HEK293 (cell line): ENCODE measurements at regions not wholly inside any gene's neighbourhood (a gene's known extent, or its start where the extent isn't known, plus 50 kb on each side); places are given as distances from the start of the nearest gene placed in this dataset.

Experiments used
- CTCF ChIA-PET: fragments of 350-600 bp; formaldehyde crosslinking; extraction: SDS; loops from one replicate; lab custom pipeline; 2021; ENCODE audit warnings: antibody characterized with exemption; lab: Yijun Ruan, JAX
- POLR2A ChIA-PET: fragments of 300-600 bp; formaldehyde crosslinking; extraction: SDS; loops from one replicate; lab custom pipeline; 2020; ENCODE audit warnings: antibody characterized with exemption, inconsistent platforms; lab: Yijun Ruan, JAX
- H3K27ac ChIP-seq: fragments of 200-500 bp; sonication (Bioruptor generic); 2 replicates; pipeline ENCODE4 v1.5.1; 2014; ENCODE audit warnings: low read depth, low read length, control low read depth, inconsistent platforms; ENCODE audit errors: extremely low read depth
- H3K36me3 ChIP-seq, 2 experiments: fragments of 200-500 bp in 1 of 2; sonication (Bioruptor generic) in 1 of 2; 1 replicate in 1 of 2; 2 replicates in 1 of 2; pipeline ENCODE4 v1.5.1; 2014 to 2017; ENCODE audit warnings: inconsistent platforms in 2 of 2, low read length in 2 of 2; ENCODE audit not compliant: control insufficient read depth in 2 of 2, insufficient read depth in 1 of 2
- H3K4me1 ChIP-seq: fragments of 200-500 bp; sonication (Bioruptor generic); 2 replicates; pipeline ENCODE4 v1.5.1; 2014; ENCODE audit warnings: mild to moderate bottlenecking, low read length, inconsistent platforms; ENCODE audit not compliant: control insufficient read depth, insufficient read depth
- H3K4me3 ChIP-seq: 2 replicates; pipeline ENCODE4 v1.5.1; 2011; ENCODE audit warnings: low read depth, mild to moderate bottlenecking, control low read depth, low read length, moderate library complexity
- H3K9me3 ChIP-seq: fragments of 200-500 bp; sonication (Bioruptor generic); 2 replicates; pipeline ENCODE4 v1.5.1; 2014; ENCODE audit warnings: low read depth, low read length, inconsistent platforms; ENCODE audit not compliant: control insufficient read depth, insufficient read depth
- HOXC10 ChIP-seq: sonication (generic); formaldehyde crosslinking; IDR thresholded peaks from 2 replicates; pipeline ENCODE4 v1.8.1; 2023; ENCODE audit warnings: mild to moderate bottlenecking, missing genetic modification reagents
- PBX3 ChIP-seq: sonication (generic); formaldehyde crosslinking; IDR thresholded peaks from 2 replicates; pipeline ENCODE4 v1.8.1; 2022; ENCODE audit warnings: mild to moderate bottlenecking, moderate library complexity, missing genetic modification reagents
- PRDM4 ChIP-seq: fragments of 450-650 bp; formaldehyde crosslinking; IDR thresholded peaks from 2 replicates; pipeline ENCODE4 v1.5.1; 2017; ENCODE audit warnings: missing biosample characterization, missing genetic modification characterization
- TSHZ1 ChIP-seq: fragments of 450-650 bp; formaldehyde crosslinking; IDR thresholded peaks from 2 replicates; pipeline ENCODE4 v1.5.1; 2016; ENCODE audit warnings: missing biosample characterization, missing genetic modification characterization, borderline replicate concordance
- ZNF112 ChIP-seq: fragments of 450-650 bp; formaldehyde crosslinking; IDR thresholded peaks from 2 replicates; pipeline ENCODE4 v1.5.0; 2017; ENCODE audit warnings: missing biosample characterization, missing genetic modification characterization
- ZNF16 ChIP-seq: fragments of 450-650 bp; formaldehyde crosslinking; IDR thresholded peaks from 2 replicates; pipeline ENCODE4 v1.5.1; 2016; ENCODE audit warnings: low read depth, missing biosample characterization, missing genetic modification characterization
- ZNF223 ChIP-seq: fragments of 450-650 bp; formaldehyde crosslinking; IDR thresholded peaks from 2 replicates; pipeline ENCODE4 v1.5.1; 2016; ENCODE audit warnings: missing biosample characterization, missing genetic modification characterization
- ZNF354C ChIP-seq: fragments of 450-650 bp; formaldehyde crosslinking; IDR thresholded peaks from 2 replicates; pipeline ENCODE4 v1.5.1; 2016; ENCODE audit warnings: missing biosample characterization, missing genetic modification characterization, low read depth, borderline replicate concordance
- ZNF37A ChIP-seq: fragments of 450-650 bp; IDR thresholded peaks from 2 replicates; pipeline ENCODE4 v1.5.1; 2018; ENCODE audit warnings: missing biosample characterization, missing genetic modification characterization
- ZNF518A ChIP-seq: fragments of 450-650 bp; formaldehyde crosslinking; conservative IDR thresholded peaks from 2 replicates; pipeline ENCODE4 v1.5.1; 2016; ENCODE audit warnings: low read depth, missing biosample characterization, missing genetic modification characterization
- ZNF561 ChIP-seq: fragments of 450-650 bp; IDR thresholded peaks from 2 replicates; pipeline ENCODE4 v1.5.1; 2018; ENCODE audit warnings: missing biosample characterization, missing genetic modification characterization, borderline replicate concordance
- ZNF585B ChIP-seq: fragments of 450-650 bp; formaldehyde crosslinking; IDR thresholded peaks from 2 replicates; pipeline ENCODE4 v1.5.1; 2016; ENCODE audit warnings: missing biosample characterization, missing genetic modification characterization
- ZNF670 ChIP-seq: fragments of 450-650 bp; formaldehyde crosslinking; IDR thresholded peaks from 2 replicates; pipeline ENCODE4 v1.5.1; 2016; ENCODE audit warnings: missing biosample characterization, missing genetic modification characterization, low read depth
- ZNF76 ChIP-seq: fragments of 450-650 bp; formaldehyde crosslinking; IDR thresholded peaks from 2 replicates; pipeline ENCODE4; 2016; ENCODE audit warnings: low read depth, missing biosample characterization, missing genetic modification characterization, borderline replicate concordance

GRCh38 chr6:145420599-145420998 is 314.7 kb downstream of the EPM2A start (continued):
- no peak for TF ChIP-seq TSHZ1 (tag by site-specific recombination)
- TF ChIP-seq, all 188 proteins: peak for 0

- no peak for TF ChIP-seq ZNF223 (tag by site-specific recombination)
- no peak for TF ChIP-seq PBX3 (CRISPR knock-in tag)
- no peak for TF ChIP-seq ZNF670 (tag by site-specific recombination)
- no peak for TF ChIP-seq TSHZ1 (tag by site-specific recombination)
- TF ChIP-seq ZNF76 (tag by site-specific recombination): no peak
- no peak for TF ChIP-seq PRDM4 (tag by site-specific recombination)
- no peak for TF ChIP-seq HOXC10 (CRISPR knock-in tag)
- no peak for TF ChIP-seq ZNF37A (tag by site-specific recombination)
- TF ChIP-seq ZNF112 (tag by site-specific recombination): no peak
- no peak for TF ChIP-seq ZNF16 (tag by site-specific recombination)
- no peak for TF ChIP-seq ZNF354C (tag by site-specific recombination)
- TF ChIP-seq ZNF561 (tag by site-specific recombination): no peak
- no peak for TF ChIP-seq ZNF585B (tag by site-specific recombination)
- no peak for TF ChIP-seq ZNF518A (tag by site-specific recombination)
- ChIA-PET POLR2A (interaction anchor here (0.6 kb wide), 1 partner anchor 8 kb away, joined by 3 read pairs; no protein-coding TSS in a partner anchor), CTCF (interaction anchor here (0.7 to 1.6 kb wide), 6 partner anchors 9 to 1281 kb away, joined by 3 to 4 read pairs (median 3); no protein-coding TSS in a partner anchor)
- no peaks in the 10 kb centered on the region for H3K36me3 ChIP-seq
- no peaks in the 10 kb centered on the region for H3K4me1 ChIP-seq
- no peak overlapping the region for H3K4me3 ChIP-seq
- no peak overlapping the region for H3K27ac ChIP-seq
- no peaks in the 10 kb centered on the region for H3K9me3 ChIP-seq
Observed at GRCh38 chr6:145423936-145424335, 311.4 kb downstream of the EPM2A start.
